DLD1 (cell line): ENCODE measurements at regions not wholly inside any gene's neighbourhood (a gene's known extent, or its start where the extent isn't known, plus 50 kb on each side); places are given as distances from the start of the nearest gene placed in this dataset.

ENCODE experiments used
- in situ Hi-C: cut with HindIII; loops from 2 replicates; pipeline ENCODE4 v1.10.0; 2017; ENCODE audit warnings: low sequenced_read_pairs

DNA sequence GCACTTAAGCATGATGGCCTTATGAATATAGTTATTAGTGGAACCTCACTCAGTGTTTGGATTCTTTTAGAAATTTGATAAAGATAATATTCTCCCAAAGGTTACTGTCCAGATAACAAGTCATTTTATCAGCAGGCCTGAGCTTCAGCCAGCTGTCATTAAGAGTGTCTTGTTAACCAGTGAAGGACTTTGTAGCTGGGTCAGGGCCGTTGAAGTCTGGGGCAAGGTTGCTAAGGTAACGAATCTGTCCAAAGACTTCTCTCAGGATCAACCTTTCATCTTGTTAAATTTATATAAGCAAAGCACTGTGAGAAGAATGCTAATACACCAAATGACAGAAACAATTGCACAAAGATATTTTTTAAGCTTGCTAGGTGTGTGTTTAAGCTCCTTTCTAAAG lies 271.3 kb upstream of the TMPO start:
- in situ Hi-C loops, result no loop called here

DNA sequence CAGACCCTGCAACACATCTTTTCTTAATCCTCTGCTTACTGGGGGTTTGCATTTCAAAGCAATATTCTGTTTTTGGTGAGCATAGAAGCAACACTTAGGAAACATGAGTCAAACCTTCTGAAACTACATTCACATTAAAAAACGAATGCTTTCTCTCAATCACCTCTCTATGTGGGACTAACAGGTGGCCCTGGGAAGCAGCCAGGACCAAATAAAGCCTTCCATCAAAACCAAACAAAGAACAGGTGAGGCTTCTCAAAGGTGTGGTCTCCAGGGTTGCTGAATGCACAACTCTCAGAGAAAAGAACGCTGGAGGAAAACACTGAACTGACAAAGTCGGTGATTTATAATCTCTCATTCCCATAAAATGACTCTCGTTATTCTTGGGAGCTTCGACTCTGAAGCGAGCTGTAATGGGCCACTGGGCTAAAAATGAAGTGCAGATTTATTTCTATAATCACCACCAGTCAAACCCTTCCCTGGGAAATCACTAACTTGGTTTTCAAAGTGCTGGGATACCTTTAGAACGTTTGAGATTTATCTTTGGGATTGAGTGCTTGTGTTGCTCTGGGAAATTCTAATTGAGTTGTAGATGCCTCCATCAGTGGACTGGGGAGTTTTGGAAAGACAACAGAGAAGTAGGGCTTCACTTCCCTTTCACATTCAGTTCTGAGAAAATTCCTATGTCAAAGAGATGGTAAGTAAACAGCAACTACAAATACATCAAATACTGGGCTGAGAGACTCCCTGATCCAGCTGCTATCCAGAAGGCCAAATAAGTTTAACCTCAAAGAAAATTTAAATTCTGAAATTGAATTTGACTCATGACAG lies 262.0 kb upstream of the TMPO start:
- in situ Hi-C loops, result no loop called here

DNA sequence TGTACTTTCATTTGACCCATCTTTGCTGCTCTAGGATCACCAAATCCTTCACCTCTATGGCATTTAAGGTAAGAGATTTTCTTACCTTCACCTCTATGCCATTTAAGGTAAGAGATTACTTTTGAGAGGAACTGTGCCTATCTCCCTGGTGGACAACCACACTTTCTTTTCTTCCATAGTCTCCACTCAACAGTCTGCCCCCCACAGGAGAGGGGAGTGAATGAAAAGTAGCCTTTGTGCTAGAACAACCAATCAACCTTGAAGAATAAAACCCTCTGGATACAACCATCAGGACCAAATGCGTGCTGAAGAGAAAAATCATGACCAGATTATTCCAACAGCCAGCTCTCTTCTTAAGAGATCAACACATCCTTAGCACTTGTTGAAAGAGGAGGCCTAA lies 258.6 kb upstream of the TMPO start:
- in situ Hi-C loops, result no loop called here

DNA sequence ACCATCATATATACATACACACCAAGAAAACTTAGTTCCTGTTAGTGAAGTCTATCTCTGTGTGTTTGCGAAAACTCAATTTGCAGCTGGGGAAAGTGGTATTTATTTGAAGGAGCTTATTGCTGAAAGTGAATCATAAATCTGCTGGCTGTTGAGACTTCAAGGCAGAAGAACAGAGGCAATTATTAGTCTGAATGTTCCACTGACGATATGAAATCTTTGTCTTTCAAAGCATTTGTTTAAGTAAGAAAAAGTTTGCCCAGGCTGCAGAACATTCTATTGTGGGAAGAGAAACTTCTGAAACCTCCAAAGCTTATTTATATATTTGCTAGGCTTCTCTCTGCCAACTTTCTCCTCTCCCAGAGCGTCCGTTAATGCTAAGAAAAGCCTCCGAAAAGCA lies 255.7 kb upstream of the TMPO start:
- in situ Hi-C loops, result no loop called here

DNA sequence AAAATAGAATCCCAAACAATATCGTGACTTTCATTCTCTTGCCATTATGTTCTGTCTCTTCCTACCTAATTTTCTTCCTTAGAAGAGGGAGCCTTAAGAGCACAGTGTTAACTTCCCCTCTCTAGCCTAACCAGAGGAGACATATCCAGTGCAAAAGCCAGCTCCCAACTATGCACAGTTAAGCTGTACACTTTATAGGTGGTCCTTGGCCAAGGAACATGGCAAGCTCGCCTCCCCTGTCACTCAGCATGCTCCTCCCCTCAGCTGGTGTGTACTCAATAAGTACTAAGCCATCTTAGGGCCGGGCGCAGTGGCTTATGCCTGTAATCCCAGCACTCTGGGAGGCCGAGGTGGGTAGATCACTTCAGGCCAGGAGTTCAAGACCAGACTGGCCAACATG lies 255.1 kb upstream of the TMPO start:
- in situ Hi-C loops, result no loop called here

DNA sequence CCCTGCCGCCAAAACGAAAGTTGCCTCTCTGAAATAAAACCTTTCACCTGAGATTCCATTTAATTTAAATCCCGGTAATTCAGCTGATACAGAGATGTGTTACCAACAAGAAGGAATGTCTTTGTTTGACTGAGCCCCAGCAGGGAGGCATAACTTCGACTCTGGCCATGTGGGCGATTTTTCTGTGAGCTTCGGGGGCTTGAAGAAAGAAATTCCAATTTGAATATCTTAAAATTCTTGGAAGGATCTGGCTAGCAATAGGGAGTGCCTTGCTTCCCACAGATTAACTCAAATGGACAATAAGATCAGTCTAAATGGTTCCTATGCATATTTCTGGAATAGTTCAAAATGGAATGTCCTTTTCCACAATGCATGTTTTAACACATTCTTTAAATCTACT lies 252.5 kb upstream of the TMPO start:
- in situ Hi-C loops, result no loop called here

DNA sequence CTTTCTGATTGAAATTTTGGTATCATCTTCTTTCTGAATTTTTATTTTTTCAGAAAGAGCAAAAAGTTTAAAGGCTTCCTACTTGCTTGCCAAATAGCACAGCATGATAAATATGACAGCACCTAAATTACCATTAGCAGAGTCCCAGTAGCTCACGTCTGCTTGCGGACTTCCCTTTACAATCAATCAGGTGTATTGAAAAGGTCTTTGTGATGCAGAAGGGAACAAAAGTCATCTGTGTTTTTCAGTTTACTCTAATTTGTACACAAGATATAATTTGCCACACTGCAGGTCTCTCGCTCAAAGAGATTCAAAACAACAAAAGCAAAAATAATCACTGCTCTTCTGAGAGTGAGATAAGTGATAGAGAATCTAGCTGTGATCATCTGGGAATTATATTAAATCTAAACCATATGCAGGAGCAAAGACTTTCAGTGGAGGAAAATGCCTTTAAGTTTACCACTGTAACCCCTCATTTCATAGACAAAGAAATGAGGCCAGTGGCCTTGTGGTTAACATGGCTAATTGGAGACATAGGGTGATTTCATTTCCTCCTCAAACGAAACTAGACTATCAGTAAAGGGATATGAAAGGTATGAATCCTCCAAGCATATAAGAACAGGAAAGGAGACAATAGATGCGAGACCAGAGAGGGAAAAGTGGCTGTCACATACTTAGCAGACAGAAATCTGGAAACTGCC lies 240.8 kb upstream of the TMPO start:
- in situ Hi-C loops, result no loop called here

DNA sequence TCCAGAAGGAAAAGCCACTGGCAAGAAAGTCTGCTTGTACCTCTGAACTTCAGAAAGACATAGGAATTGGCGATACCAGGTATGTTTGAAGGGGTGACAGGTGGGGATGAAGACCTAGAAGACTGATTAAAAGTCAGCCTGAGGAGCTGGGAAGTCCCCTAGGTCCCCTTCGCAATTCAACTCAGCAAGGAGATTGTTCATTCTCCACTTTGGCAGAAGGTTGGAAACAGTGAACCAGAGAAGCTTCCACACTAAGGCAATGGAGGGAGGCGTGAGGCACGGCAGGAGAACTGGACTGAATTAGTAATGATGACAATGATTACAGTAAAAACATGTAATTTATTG lies 240.3 kb upstream of the TMPO start:
- in situ Hi-C loops, result no loop called here

DNA sequence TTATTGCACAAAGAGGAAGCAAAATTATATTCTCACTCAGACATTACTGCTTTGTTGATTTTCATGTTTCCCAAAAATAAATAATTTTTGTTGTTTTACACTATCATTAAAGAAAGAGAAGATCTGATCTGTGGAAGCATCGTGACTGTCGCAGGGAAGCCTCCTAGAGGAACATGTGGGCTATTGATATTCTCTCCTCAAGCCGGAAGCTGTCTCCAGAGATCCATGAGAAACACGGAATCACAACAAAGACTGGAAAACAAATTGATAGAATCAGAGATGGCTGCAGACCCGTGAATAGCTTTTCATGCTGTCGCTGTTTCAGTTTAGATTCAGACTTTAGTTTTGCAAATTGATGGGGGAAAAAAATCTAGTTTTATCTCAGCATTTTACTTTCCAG lies 235.2 kb upstream of the TMPO start:
- in situ Hi-C loops, result no loop called here

DNA sequence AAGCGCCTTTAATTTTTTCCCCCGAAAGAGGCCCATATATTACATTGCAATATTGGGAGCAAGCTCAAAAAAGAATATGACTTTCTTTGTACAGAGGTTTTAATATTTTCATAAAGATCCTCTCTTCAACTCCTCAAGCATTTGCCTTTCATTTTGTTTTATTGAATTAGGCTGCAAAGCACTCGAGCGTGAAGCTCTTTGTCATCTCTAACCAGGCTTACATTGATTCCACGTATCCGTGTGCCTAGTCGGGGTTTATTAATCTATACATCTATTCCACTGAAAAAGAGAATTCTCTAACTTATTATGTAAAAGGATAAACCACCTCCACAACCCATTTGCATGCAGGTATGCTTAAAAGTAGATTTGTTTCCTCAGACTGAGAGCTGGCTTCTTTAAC lies 234.8 kb upstream of the TMPO start:
- in situ Hi-C loops, result no loop called here

DNA sequence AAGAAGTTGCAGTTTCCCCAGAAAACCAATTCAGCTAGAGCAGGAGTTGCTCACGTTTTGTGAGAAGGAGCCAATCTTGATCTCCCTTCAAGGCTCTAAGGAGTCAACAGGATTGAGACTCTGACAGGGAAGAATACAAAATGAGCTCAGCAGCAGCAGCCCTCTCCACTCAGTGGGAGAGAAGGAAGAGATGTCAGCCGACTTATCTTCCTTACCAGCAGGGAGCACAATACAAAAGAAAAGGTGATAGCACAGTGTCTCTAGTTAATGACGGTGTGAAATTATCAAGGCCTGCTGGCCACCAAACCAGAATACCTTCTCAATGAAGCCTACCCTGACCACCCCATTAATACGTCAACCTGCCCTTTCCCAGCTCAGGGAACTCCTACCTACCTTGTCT lies 223.6 kb upstream of the TMPO start:
- in situ Hi-C loops, result no loop called here

DNA sequence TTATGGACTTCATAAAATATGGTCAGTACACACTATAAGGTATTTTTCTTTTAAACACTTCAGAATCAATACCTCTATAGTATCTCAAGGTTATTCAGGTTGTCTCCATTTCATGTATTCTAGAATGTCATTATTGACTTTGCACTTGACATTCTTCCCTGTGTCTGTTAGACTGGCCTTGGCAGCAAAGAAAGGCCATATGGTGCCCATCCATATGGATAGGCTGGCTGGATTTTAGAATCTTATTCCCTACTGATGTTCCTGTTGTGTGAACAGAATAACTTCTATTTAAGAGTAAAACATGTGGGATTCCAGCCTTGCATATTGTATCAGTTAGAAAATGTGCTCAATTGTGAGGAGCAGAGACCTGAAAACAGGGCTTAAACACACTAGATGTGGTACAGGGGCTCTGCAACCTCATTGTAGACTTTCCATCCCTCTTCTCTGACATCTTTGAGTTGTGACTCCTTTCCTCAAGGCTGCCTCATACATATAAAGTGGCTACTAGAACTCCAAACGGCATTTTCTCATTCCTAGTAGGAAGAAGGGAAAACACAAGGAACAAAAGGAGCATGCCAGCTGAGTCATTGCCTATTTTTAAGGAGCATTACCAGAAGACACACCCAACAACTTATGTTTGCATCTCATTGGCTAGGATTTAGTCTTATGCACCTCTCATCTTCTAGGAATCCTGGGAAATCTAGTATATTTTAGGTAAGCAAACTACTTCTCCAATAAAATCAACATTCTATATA lies 221.2 kb upstream of the TMPO start:
- in situ Hi-C loops, result no loop called here

DNA sequence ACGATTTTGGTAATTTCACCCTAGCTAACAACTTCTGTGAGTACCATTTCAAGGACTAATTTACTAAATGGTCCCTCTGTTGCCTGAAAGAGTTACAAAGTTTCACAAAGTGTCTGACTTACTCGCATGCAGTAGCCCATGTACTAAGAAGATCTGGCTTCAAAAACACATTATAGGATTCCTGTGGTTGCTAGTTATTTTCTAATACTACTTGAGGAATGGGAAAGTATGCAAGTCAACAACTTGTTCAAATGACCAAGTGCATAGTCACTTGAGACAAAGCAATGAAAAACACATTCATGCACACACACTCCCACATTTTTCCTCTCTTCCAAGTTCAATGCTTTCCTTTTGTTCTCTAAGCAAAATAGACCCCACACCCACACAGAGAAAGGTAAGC lies 219.7 kb upstream of the TMPO start:
- in situ Hi-C loops, result no loop called here

DNA sequence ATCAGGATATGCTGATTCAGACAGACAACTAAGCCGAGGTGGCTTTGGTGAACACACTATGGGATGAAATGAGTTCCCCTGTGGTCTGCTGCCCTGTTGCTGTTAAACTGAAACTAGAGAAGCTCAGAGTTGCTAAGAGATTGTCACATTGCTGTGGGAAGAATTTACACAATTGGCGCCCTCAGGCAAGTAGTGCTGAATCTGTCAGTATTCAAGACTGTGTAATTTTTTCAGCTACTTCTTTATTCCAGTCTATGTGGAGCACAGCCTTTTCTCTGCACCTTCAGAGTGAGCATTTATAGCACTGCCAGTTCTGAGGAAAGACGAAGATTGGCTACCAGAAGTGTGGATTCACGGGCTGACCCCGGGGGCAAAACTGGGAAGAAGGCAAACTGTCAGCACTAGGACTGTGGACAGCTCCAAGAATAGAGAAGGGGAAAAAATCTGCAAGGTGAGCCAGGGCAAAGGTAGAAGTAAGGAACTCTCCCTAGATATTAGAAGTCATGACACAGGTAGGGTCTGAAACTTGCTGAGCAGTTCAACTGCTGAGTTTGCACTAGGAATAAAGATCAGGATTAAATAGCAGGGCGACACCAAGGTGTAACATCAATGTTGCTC lies 218.8 kb upstream of the TMPO start:
- in situ Hi-C loops, result no loop called here

DNA sequence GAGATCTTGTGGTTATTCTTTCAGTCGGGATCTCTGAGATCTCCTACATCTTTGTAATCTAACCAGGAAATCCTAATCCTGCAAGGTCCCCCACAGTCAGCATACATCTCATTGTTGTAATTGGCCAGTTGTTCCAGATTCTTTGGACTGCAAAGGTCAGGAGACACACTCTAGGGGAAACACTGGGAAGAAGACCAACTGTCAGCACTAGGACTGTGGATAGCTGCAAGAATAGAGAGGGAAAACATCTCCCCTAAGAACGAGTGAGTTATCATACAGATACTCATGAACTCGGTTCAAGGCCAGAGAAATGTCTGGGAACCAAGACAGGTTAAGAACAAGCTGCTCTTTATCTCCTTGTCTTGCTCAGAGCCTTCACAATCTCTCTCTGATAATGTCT lies 217.9 kb upstream of the TMPO start:
- in situ Hi-C loops, result no loop called here

DNA sequence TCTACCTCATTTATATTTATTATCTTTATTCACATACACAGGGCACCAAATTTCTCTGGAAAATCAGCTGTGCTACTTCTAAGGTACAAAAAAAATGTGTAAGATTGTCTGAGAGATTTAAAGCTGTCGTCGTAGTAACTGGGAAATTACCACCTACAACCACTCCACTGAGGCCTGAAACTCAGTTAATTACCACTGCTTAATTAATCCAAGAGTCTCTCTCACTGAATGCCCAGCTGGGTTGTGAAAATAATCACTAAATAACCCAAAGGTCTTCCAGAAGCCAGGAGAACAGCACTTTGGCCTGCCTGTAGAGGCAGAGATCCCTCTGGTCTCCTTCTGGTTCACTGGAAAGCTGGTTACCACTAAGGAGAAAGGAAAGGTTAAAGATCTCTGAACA lies 207.2 kb upstream of the TMPO start:
- in situ Hi-C loops, result no loop called here

DNA sequence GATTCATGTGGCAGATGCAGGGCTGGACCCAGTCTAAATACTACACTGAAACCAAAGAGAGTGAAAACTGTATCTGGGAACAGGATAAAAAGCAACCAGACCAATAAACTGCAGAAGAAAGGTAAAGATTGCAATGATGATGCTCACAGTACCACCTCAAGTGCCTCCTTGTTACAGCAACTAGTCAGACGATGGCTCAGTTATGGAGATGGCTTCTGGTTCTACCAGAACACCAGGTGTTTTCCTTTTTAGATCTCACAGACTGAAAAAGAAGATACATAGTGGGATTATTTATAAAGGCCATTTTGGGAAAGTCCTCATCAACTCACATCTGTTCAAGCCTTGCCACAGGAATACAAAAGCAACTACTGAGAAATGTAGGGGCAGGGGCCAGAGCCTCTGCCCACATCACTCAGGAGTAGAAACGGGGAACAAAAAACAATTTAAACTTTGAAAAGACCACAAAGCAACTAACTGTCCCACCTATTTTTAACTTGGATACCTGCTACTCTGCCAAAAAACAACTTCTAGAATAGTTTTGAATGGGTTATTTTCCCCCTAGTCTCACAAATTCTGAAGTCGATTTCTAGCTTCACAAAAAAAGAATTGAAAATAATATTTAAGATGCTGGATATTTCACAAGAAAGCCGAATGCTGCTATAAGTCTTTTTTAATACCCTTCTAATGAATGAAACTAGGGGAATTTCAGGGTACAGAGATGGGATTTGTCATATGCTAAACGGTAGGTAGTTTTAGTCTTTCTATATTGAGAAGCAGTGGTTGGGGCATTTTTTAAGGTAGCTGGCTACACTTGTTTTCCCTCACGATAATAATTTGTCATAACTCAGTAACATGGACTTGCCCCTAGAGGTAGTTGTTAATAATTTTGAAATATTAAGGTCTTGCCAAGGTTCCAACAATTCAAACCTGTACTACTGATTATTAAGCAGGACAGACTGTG lies 197.2 kb upstream of the TMPO start:
- in situ Hi-C loops, result no loop called here

DNA sequence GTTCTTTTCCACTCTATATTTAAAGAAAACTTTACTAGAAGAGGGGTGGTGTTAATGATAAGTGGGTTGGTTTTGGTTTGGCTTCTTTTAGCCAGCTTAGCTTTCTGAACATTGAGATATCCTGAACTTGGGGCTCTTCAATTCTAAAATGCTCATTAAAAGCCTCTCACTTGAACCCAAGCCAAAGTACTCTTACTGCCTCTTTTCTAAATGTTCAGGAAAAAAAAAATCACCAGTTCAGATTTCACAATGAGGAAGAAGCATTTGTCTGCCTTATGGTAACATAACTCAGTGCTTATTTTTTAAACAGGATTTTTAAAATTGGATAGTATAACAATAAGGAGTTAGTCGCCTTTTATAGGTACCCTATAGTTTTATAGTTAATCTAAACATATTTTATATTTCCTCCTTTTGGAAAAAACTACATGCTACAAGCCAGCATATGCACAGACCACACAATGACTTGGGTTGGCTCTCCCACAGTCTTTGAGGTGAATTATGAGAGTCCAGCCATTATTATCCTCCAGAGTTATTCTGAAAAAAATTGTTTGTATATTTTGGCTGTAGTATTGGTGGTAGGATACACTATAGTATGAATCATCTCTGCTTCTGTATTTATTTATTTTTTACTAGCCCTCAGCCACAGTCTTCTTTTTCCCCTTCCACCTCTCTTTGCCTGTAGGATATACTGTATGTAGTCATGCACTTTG lies 195.5 kb upstream of the TMPO start:
- in situ Hi-C loops, result no loop called here

DNA sequence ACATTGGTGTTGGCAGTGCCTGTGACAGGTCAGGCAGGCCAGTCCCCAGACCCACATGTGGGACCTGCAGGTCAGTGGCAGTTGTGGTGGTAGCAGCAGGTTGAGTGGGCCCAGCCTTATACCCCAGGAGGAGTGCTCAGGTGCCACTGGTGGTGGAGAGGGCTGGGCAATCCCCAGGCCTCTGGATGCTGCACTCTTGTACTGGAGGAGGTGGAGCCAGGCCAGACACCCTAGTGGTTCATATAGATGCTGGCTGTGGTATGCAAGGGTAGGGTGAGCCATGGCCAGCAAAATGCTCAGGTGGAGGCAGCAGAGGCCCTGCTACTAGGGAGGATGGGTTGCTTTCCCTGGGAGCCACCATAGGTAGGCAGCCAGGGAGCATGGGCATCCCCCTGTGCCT lies 190.4 kb upstream of the TMPO start:
- in situ Hi-C loops, result no loop called here

DNA sequence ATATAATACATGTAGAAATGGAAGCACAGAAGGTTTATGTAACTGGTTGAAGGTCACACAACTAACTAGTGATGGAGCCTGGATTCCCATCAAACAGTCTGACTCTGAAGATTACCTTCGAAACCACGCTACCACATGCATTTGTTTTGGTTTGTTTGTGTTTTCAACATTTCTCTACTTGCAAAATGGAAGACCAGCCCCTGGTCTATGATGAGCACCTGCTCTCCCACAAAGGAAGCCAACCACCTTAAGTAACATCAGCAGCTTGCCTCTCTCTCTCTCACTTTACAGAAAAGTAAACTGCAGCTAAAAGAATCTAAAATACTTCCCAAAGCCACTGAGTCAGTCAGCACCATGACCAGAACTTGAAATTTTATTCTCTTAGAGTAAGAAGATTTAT lies 186.9 kb upstream of the TMPO start:
- in situ Hi-C loops, result no loop called here
